ENCODE measurements at regions not wholly inside any gene's neighbourhood (a gene's known extent, or its start where the extent isn't known, plus 50 kb on each side); places are given as distances from the start of the nearest gene placed in this dataset.
"Not testable (repeated sequence)": the region's sequence is repeated elsewhere in the genome, so short reads cannot be mapped to it uniquely, and the experiment has no call there.

- no peak for DNase-seq (ENCODE audit: low read depth, low spot score)
Observed at GRCh38 chr5:72760259-72760658, 56.2 kb upstream of the TNPO1 start.

DNA sequence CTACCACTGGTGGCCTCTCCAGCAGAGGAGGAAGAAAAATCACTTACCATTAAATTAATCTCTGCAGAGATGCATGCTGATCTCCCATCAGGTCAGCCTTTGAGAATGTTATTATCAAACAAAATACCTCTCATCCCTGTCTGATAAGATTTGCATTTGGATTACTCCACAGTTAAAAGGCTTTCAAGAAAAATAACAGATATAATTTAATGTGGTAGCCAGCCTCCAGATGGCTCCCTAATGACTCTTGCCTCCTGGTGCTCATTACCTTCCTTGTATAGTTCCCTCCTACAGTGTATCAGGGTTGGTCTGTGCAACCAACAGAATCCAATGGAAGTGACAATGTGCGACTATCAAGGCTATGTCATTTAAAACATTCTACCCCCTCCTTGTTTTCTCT is 63.6 kb upstream of the TNPO1 start:
- no peak for DNase-seq (ENCODE audit: low read depth, low spot score)

GRCh38 chr5:72749362-72749997 is 67.0 kb upstream of the TNPO1 start:
- DNase-seq (ENCODE audit: low read depth, low spot score) = no peak

DNA sequence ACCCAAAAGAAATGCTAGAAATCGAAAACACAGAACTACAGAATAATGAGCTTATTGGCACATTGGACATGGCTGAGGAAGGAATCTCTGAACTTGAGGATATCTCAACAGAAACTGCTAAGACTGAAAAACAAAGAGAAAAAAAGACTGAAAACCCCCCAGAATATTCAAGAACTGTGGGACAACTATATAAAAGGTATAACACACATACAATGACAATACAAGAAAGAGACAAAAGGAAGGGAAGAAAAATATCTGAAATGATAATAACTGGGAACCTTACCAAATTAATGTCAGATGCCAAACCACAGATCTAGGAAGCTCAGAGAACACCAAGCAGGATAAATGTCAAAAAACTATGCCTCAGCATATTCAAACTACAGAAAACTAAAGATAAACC is 68.6 kb upstream of the TNPO1 start:
- DNase-seq (ENCODE audit: low read depth, low spot score) = no peak

GRCh38 chr5:72746736-72747135 is 69.7 kb upstream of the TNPO1 start:
- no peak for DNase-seq (ENCODE audit: low read depth, low spot score)

DNA sequence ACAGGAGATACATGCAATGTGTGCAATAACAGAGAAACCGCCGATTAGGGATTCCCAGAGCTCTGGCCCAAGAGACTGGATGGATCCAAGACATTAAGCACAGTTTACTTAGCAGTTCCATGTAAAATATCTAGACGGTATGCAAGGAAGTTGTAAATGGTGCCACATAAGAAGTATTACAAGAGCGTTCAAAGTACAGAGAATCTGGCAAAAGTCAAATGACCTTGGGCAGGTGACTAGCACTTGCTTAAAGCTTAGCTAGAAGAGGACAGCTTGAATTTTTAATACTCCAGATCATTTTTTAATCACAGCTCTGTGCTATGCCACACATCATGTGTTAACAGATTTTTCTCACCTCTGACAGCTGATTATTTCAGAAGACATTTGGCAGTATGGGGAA is 72.3 kb upstream of the TNPO1 start:
- no peak for DNase-seq (ENCODE audit: low read depth, low spot score)

DNA sequence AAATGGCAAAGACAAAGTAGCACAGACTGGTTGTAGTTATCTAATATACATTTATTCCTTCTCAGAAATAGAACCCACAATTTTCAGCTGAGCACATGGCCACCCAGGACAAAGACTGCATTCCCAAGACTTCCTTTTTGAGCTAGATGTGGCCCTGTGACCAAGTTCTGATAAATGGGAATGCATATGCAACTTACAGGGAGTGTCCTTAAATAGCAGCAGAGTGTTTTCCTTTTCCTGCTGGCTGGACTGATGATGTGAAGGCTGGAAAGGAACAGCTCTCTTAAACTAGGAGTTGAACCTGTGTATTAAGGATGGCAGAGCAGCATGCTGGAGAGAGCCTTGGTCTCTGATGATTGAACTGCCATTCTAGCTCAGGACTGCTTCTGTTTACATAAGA is 74.7 kb upstream of the TNPO1 start:
- DNase-seq (ENCODE audit: low read depth, low spot score) = no peak

- DNase-seq (ENCODE audit: low read depth, low spot score) = no peak
Observed at GRCh38 chr5:72733810-72734209, 82.7 kb upstream of the TNPO1 start.

DNA sequence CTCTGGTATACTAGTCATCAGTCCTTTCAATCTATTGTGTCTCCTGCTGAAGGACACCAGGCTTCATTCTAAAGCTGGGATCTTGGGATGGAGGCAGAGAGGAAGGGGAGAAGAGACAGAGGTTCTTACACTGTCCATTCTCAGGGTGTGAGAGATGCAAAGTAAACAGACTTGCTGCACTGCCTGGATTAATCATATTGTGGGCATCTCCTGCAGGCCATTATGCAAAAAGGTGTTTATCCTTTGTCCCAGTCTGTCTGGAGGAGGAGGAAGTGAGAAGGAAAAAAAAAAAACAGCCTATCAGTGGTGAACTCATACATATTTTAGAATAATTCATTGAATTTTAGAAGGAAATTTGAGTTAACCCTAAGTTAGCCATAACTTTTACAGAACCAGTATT is 92.9 kb upstream of the TNPO1 start:
- DNase-seq (ENCODE audit: low read depth, low spot score) = no peak

GRCh38 chr5:72722792-72723452 is 93.5 kb upstream of the TNPO1 start:
- no peak for DNase-seq (ENCODE audit: low read depth, low spot score)

- no peak for DNase-seq (ENCODE audit: low read depth, low spot score)
Observed at GRCh38 chr5:72721844-72722243, 94.6 kb upstream of the TNPO1 start.

DNA sequence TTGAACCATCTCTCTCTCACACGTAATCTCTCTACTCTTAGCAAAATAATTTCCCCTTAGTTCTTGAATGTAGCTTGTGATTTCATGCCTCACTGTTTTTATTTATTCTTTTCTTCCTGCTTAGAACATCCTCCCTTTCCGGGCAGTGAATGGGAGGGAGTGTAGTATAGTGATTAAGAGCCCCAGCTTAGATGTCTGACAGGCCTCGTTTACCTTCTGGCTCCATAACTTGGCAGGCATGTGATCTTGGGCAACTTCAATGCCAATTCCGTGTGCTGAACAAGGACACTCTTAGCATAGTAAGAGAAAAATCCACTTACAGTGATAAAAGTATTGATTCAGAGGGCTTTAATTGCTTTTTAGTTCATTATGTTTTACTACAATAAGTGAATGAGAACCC is 96.3 kb upstream of the TNPO1 start:
- no peak for DNase-seq (ENCODE audit: low read depth, low spot score)

GRCh38 chr5:72711351-72711750 is 105.1 kb upstream of the TNPO1 start:
- no peak for DNase-seq (ENCODE audit: low read depth, low spot score)

- DNase-seq (ENCODE audit: low read depth, low spot score) = no peak
Observed at GRCh38 chr5:72709341-72709740, 107.1 kb upstream of the TNPO1 start.

GRCh38 chr5:72705178-72705577 is 111.3 kb upstream of the TNPO1 start:
- no peak for DNase-seq (ENCODE audit: low read depth, low spot score)

- DNase-seq (ENCODE audit: low read depth, low spot score) = no peak
Observed at GRCh38 chr5:72703876-72704275, 112.6 kb upstream of the TNPO1 start.

GRCh38 chr5:72702881-72703434 is 113.5 kb upstream of the TNPO1 start:
- no peak for DNase-seq (ENCODE audit: low read depth, low spot score)

GRCh38 chr5:72702105-72702504 is 114.4 kb upstream of the TNPO1 start:
- not testable (repeated sequence) for DNase-seq (ENCODE audit: low read depth, low spot score)

GRCh38 chr5:72698481-72698880 is 118.0 kb upstream of the TNPO1 start:
- no peak for DNase-seq (ENCODE audit: low read depth, low spot score)

DNA sequence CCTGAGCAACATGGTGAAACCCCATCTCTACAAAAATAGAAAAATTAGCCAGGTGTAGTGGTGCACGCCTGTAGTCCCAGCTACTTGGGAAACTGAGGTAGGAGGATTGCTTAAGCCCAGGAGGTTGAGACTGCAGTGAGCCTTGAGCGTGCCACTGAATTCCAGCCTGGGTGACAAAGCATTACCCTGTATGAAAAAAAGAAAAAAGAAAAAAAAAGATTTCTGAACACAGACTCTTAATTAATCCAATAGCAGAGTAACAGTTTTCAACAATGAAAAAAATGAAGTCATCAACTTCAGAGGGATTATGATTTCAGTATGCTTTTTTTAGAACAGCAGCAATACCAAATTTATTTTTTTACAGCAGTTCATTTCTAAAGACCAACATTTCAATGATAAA is 118.8 kb upstream of the TNPO1 start:
- DNase-seq (ENCODE audit: low read depth, low spot score) = no peak

DNA sequence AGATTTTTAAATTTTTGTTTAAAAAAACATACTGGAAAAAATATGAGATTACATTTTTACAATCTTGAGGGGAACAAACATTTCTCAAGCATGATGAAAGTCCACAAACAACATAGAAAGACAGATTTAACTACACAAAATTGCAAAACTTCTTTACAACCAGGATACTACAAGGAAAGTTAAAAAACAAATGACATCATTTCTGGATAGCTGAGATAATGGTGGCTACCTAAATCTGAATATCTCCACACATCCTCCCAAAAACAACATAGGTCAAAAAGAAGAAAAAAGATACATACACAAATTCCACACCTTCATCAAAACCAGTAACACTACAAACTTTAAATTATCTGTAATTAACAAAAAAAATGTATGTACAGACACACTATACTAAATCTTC is 120.8 kb upstream of the TNPO1 start:
- no peak for DNase-seq (ENCODE audit: low read depth, low spot score)

DNA sequence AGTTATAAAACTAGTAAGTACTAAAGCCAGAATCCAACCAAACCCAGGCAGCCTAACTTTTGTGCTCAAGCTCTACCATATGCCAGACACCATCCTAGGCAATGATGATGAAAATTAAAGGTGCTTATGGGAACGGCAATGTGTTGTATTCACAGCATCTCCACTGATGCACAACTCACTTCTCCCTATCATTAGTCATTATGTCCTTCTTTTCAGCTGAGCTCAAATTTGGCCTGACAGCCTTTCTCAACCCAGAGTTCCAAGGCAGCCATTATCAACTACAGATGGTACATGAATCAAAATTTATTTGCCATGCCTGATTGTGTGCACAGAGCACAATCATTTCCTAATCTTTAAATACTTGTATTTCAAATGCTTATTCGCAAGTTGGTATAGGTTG is 121.6 kb upstream of the TNPO1 start:
- no peak for DNase-seq (ENCODE audit: low read depth, low spot score)

DNA sequence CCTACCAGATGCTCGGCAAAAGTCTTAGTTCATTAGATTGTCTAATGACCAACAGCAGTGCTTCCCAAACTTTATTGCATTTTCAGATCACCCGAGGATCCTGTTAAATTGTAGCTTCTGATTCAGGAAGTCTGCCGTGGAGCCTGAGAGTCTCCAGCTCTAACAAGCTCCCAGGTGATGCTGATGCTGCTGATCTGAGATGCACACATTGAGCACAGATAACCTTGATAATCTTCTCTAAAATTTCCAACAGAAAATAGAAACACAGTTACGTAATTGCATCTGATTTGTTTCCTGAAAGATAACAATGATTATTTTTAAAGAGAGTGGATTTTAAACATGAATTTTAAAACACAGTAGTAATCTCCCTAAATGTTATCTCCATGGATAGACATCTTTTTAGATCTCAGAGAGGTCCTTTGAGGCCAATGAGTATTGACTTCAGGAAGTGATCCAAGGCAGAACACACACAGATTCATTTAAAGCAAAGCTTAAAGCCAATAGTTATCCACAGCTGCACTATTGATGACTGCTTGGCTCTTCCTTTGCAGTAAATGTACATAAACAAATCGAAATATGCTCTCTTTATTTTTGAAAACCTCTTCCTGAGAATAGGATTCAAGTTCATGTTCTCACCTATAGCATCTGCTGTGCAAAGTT is 122.8 kb upstream of the TNPO1 start:
- no peak for DNase-seq (ENCODE audit: low read depth, low spot score)

Data from iPS DF 19.7 (cell line).